K562 (cell line): ENCODE measurements at regions not wholly inside any gene's neighbourhood (a gene's known extent, or its start where the extent isn't known, plus 50 kb on each side); places are given as distances from the start of the nearest gene placed in this dataset.

Source experiments
- HES1 ChIP-seq: fragments of 450-650 bp; IDR thresholded peaks from 2 replicates; pipeline ENCODE4 v1.6.1; 2016; ENCODE audit warnings: low read depth, mild to moderate bottlenecking, moderate library complexity
- PCBP2 ChIP-seq: fragments of 200-400 bp; formaldehyde crosslinking; IDR thresholded peaks from 2 replicates; pipeline ENCODE4 v1.6.1; 2018; ENCODE audit warnings: low read length, low read depth, mild to moderate bottlenecking, moderate library complexity; ENCODE audit not compliant: poor library complexity, severe bottlenecking
- PRDM10 ChIP-seq: fragments of 450-650 bp; IDR thresholded peaks from 2 replicates; pipeline ENCODE4 v1.6.1; 2018; ENCODE audit not compliant: partially characterized antibody
- REST ChIP-seq, 2 experiments: fragments of 450-650 bp; formaldehyde crosslinking in 1 of 2; IDR thresholded peaks; 2 replicates each; pipeline versions ENCODE4 v1.4.0 to v1.6.1; 2014 to 2020; ENCODE audit warnings: mild to moderate bottlenecking in 2 of 2, borderline replicate concordance in 1 of 2, low read depth in 1 of 2
- ZNF277 ChIP-seq: fragments of 250-450 bp; sonication (Bioruptor Pico); IDR thresholded peaks from 2 replicates; pipeline ENCODE4 v1.8.0; 2022; ENCODE audit warnings: inconsistent platforms, mild to moderate bottlenecking, moderate library complexity, borderline replicate concordance

GRCh38 chr2:37809525-37809924 is 115.6 kb upstream of the RMDN2 start (continued):
- peak; percentile 27; the same call in 1 of the 2 replicates for TF ChIP-seq REST (IDR thresholded peaks at IDR 0.05; ENCODE audit: borderline replicate concordance)
- no peak for TF ChIP-seq REST (CRISPR knock-in tag; IDR thresholded peaks at IDR 0.05; ENCODE audit: low read depth)
- TF ChIP-seq HES1, result no peak
- TF ChIP-seq PCBP2, result no peak
- no peak for TF ChIP-seq PRDM10
- no peak for TF ChIP-seq ZNF277 (CRISPR knock-in tag)
- TF ChIP-seq, all 486 proteins: peak for 3
